Stimulated activated memory B cell treated with anti-CD40 and anti-IgM and Interleukin-4, amounts not matched to agents 10 μg/mL and 1 μg/mL and 100 μg/mL, for 72 hours (primary cell): ENCODE measurements at regions not wholly inside any gene's neighbourhood (a gene's known extent, or its start where the extent isn't known, plus 50 kb on each side); places are given as distances from the start of the nearest gene placed in this dataset.

Experiments
- ATAC-seq: fragments of 150-1000 bp; cut with Tn5 transposase; 2 replicates; pipeline ENCODE4 v1.10.0; 2021
- H3K27ac Mint-ChIP-seq: one replicate; pipeline ENCODE4 v1.8.0; 2022; ENCODE audit warnings: mild to moderate bottlenecking, mixed read lengths
- H3K27me3 Mint-ChIP-seq: one replicate; pipeline ENCODE4 v1.8.0; 2022; ENCODE audit warnings: mixed read lengths
- H3K36me3 Mint-ChIP-seq: one replicate; pipeline ENCODE4 v1.8.0; 2022; ENCODE audit warnings: mixed read lengths
- H3K4me1 Mint-ChIP-seq: one replicate; pipeline ENCODE4 v1.8.0; 2022; ENCODE audit warnings: mixed read lengths
- H3K4me3 Mint-ChIP-seq: one replicate; pipeline ENCODE4 v1.8.0; 2022; ENCODE audit warnings: mild to moderate bottlenecking, moderate library complexity, mixed read lengths
- H3K9me3 Mint-ChIP-seq: one replicate; pipeline ENCODE4 v1.8.0; 2022; ENCODE audit warnings: mixed read lengths

DNA sequence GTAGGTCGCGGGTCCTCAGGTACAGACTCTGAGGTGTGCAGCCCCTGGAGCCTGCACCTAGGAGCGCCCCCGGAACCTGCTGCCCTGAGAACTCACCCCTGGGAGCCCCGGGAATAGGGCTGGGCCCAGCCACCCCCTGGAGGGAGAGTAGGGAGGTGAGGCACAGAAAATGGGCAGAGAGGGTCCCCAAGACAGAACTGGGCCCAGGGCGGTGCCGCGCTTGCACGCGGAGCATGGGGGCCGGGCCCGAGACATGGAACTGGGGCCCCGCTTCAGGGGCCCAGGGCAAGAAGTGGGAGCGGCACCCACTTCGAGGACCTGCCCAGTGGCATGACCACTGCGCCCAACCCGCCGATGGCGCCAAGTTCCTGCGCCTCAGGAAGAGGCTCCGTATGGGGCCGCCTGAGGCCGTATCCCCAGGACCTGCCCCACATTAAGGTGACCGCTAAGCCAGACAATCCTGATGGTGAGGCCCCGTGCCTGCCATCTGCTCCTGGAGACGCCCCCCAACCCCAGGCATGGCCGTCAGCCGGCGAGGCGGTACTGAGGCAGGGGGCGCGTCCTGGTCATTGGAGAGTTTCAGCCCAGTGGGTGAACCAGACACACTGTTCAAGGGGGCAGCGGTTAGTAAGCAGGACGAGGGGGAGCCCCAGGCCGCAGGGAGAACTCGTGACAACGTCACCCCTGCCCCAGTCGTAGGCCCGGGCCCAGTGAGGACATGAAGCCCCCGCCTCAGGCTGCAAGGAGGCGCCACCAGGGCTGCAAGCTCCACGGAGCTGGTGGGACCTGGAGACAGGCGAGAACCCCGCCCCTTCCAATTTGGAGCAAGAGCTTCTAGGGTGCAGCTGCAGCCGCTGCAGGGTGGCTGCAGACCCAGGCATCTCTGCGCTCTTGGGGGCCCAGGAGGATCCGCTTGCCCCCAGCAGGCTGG is 89.5 kb upstream of the PUM3 start:
- H3K4me1 Mint-ChIP-seq, result no peaks in the 10 kb centered on the region
- no peaks in the 10 kb centered on the region for H3K36me3 Mint-ChIP-seq
- H3K4me3 Mint-ChIP-seq, result no peak overlapping the region
- H3K27me3 Mint-ChIP-seq, result no peaks in the 10 kb centered on the region
- no peaks in the 10 kb centered on the region for H3K9me3 Mint-ChIP-seq
- H3K27ac Mint-ChIP-seq, result no peak overlapping the region
- peak; percentile 18 for ATAC-seq

DNA sequence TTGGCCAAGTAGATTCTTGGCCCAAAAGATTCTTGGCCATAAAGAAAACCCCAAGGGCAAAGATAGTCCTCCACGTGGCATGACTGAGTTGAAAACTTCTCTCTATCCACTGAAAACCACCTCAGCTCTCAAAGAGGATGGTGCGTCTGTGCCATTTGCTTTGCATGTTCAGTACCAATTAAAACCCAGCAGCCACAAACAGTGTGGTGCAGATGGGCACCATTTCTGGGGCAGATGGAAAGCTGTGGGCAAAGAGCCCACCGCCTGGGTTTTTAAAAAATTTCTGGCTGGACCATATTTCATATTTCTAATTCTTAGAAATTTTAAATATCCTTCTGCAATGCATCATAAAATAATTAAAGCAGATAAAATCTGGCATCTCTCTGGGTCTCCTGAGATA is 84.5 kb upstream of the PUM3 start:
- Mint-ChIP-seq H3K4me3 (no peak overlapping the region), H3K27me3 (no peaks in the 10 kb centered on the region), H3K27ac (no peak overlapping the region), H3K36me3 (no peaks in the 10 kb centered on the region), H3K4me1 (no peaks in the 10 kb centered on the region), H3K9me3 (peaks cover 3% of the 10 kb centered on the region)
- no peak for ATAC-seq

DNA sequence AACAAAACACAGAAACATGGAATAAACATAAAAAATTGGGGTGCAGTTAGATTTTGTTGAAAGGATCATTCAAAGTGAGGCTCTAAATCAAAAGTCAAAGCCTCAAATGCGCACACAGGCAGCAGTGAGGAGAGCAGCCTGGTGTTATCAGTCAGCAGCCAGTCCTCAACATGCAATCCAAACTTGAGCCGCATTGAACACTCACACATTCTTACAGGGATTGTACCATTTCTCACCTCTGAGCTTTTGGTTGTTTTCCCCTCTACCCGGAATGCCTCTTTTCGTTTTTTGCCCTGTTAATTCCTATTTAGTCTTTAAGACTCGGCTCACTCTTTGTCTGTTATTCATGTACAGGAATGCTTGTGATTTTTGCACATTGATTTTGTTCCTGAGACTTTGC is 81.1 kb upstream of the PUM3 start:
- H3K27me3 Mint-ChIP-seq, result peaks cover 10% of the 10 kb centered on the region
- H3K9me3 Mint-ChIP-seq, result peaks cover 3% of the 10 kb centered on the region
- no peak overlapping the region for H3K27ac Mint-ChIP-seq
- no peak for ATAC-seq
- no peaks in the 10 kb centered on the region for H3K4me1 Mint-ChIP-seq
- no peaks in the 10 kb centered on the region for H3K36me3 Mint-ChIP-seq
- H3K4me3 Mint-ChIP-seq, result no peak overlapping the region

DNA sequence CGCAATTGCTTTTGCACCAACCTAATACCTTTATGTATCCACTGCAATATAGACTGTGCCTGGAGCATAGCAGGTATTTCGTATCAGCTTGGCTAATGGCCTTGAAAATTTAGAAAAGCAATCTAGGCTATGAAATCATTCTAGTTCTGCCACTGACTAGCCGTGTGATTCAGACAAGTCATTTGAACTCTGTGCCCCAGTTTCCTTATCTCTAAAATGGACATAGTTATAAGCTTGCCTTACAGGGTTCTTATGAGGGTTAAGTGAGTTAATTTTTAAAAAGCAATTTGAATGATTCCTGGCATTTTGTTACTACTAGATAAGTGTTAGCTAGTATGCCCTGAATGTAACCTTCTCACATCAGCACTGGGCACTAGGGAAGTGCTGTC is 80.5 kb upstream of the PUM3 start:
- peaks cover 3% of the 10 kb centered on the region for H3K9me3 Mint-ChIP-seq
- no peak for ATAC-seq
- H3K4me3 Mint-ChIP-seq, result no peak overlapping the region
- no peak overlapping the region for H3K27ac Mint-ChIP-seq
- no peaks in the 10 kb centered on the region for H3K36me3 Mint-ChIP-seq
- peaks cover 10% of the 10 kb centered on the region for H3K27me3 Mint-ChIP-seq
- no peaks in the 10 kb centered on the region for H3K4me1 Mint-ChIP-seq

DNA sequence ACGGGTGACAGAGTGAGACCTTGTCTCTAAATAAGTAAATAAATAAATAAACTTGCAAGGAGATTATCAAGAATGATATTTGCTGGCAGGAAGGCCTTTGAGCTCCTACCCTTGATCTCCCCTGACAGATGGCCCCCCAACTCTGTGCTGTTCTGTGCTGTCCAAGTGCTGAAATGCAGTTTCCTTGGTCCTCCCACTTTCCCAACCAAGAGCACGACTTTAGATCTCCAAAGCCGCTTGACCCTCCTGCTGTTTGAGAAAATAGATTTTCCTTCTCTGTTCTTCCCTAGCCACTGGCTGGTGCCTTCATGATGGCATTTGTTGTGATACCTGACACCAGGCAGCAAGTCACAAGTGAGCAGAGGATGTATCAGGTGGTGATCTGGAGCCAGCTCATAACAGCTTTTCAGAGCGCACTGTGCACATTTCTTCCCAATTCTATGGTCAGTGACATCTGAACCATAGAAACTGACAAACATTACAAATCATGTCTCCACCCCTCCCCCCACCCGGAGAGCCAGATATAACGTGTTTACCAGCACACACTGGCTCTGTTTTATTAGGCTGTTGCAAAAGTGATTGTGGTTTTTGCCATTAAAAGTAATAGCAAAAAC is 80.0 kb upstream of the PUM3 start:
- H3K4me1 Mint-ChIP-seq, result no peaks in the 10 kb centered on the region
- peaks cover 3% of the 10 kb centered on the region for H3K9me3 Mint-ChIP-seq
- no peaks in the 10 kb centered on the region for H3K36me3 Mint-ChIP-seq
- H3K27me3 Mint-ChIP-seq, result peaks cover 10% of the 10 kb centered on the region
- no peak for ATAC-seq
- no peak overlapping the region for H3K27ac Mint-ChIP-seq
- no peak overlapping the region for H3K4me3 Mint-ChIP-seq

DNA sequence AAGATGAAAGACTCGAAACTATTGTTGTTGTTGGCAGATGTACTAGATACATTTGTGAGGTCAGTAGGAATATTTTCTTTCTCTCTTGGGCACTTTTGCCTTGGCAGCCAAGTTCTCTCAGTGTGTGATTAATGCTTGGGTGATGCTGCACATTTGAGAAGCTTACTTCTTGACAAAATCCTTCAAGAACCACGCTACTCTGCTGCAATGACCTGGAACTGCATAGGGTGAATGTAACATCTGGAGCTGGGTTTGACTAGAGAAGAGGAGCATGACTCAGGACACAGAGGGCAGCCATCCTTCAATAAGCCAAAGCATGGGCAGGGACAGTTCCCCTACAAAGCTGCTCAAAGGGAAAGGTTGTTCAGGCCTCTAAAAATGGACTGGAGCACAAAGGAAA is 75.5 kb upstream of the PUM3 start:
- no peaks in the 10 kb centered on the region for H3K4me1 Mint-ChIP-seq
- no peaks in the 10 kb centered on the region for H3K36me3 Mint-ChIP-seq
- H3K27ac Mint-ChIP-seq, result no peak overlapping the region
- H3K27me3 Mint-ChIP-seq, result peaks cover 10% of the 10 kb centered on the region
- no peak overlapping the region for H3K4me3 Mint-ChIP-seq
- no peaks in the 10 kb centered on the region for H3K9me3 Mint-ChIP-seq
- no peak for ATAC-seq

DNA sequence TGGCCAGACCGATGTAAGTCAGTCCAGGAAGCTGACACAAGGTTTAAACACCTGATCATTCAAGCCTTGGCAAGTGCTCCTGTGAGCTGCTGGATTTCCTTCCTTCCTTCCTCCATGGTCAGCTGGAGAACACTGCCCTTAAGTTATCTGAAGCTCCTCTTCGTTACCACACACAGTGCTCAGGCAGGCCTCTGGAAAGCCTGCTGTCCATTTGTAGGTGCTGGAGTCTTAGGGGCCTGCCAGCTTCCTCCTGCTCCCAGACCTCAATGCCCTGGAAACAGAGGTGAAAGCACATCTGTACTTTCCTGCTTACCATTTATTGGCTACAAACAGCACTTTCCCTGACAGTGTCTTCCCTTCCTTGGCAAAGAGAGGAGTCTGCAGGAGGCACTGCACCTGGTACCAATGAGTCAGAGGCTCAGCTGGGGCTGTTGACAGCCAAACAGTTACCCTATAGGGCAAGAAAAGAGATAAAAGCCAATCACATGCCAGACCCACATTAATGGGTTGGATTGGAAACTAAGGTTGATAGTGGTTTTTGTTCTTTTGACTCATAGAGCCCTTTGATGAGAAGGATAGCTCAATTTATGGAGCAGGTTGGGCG is 72.6 kb upstream of the PUM3 start:
- ATAC-seq, result no peak
- no peaks in the 10 kb centered on the region for H3K4me1 Mint-ChIP-seq
- H3K27me3 Mint-ChIP-seq, result no peaks in the 10 kb centered on the region
- H3K27ac Mint-ChIP-seq, result no peak overlapping the region
- H3K9me3 Mint-ChIP-seq, result peaks cover 2% of the 10 kb centered on the region
- H3K36me3 Mint-ChIP-seq, result no peaks in the 10 kb centered on the region
- no peak overlapping the region for H3K4me3 Mint-ChIP-seq

DNA sequence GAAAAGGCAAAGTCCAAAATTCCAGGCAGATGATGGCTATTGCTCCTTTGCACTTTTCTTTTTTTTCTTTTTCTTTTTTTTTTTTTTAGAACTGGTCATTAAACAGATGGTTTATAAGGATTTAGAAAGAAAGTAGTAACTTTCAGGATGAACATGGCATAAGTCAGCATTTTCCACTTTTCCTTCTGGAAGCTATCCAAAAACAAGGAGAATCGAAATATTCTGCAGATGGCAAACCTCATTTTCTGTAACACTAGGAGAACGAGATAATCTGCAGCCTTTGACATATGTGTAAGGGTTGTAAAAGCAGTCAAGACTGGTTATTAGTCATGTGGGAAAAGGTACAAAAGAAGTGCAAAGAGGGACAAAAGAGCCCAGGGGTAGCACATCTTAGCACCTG is 69.1 kb upstream of the PUM3 start:
- no peaks in the 10 kb centered on the region for H3K36me3 Mint-ChIP-seq
- H3K4me3 Mint-ChIP-seq, result no peak overlapping the region
- H3K9me3 Mint-ChIP-seq, result peaks cover 2% of the 10 kb centered on the region
- H3K4me1 Mint-ChIP-seq, result no peaks in the 10 kb centered on the region
- H3K27ac Mint-ChIP-seq, result no peak overlapping the region
- ATAC-seq, result no peak
- H3K27me3 Mint-ChIP-seq, result peaks cover 14% of the 10 kb centered on the region

DNA sequence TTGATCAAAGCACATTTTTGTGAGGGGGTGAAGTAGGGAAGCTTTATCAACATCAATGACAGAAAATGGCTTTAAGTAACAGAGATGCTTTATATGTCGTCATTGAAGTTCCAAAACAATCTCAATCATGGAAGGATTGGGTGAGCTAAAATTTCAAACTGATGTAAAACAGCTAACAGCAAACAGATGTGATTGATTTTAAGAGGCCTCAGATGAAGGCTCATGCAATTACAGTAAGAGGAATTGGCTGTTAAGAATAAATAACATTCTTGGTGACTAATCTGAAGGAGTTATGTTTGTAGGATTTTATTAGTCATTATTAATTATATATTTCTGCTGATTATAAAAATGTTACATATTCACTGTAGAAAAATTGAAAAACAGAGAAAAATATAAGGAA is 63.5 kb upstream of the PUM3 start:
- H3K36me3 Mint-ChIP-seq, result no peaks in the 10 kb centered on the region
- no peak overlapping the region for H3K27ac Mint-ChIP-seq
- no peaks in the 10 kb centered on the region for H3K9me3 Mint-ChIP-seq
- H3K4me3 Mint-ChIP-seq, result no peak overlapping the region
- ATAC-seq, result no peak
- H3K27me3 Mint-ChIP-seq, result peaks cover 29% of the 10 kb centered on the region
- H3K4me1 Mint-ChIP-seq, result no peaks in the 10 kb centered on the region

DNA sequence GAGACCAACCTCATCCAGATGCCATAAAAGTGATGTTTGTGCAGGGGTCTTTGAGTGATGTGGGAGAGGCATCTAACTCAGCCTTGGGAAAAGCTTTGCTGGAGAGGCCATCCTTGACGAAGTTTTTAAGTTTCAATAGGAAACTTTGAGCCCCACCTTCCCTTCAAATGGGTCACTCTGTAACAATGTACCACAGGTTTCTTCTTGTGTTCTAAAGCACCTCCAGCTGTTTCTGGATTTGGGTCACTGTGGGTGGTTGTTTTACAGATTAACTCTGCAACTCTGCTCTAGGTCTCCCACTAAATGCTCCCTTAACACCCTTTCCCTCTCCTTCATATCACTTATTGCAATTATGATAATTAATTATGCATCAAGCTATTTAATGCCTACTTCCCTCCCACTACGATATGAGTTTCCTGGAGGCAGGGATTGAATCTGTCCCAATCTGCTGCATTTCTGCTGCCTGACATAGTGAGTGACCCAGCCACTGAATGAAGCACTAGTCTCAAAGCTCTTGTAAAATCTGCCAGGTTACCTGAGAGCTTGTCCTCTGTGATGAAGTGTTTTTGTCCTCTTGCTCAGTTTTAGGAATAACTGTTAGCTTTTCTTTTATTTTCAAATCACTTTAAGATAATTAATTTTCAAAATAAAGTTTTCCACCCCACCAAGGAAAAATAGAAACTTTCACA is 60.5 kb upstream of the PUM3 start:
- peaks cover 27% of the 10 kb centered on the region for H3K27me3 Mint-ChIP-seq
- H3K36me3 Mint-ChIP-seq, result no peaks in the 10 kb centered on the region
- H3K9me3 Mint-ChIP-seq, result no peaks in the 10 kb centered on the region
- H3K27ac Mint-ChIP-seq, result no peak overlapping the region
- H3K4me3 Mint-ChIP-seq, result no peak overlapping the region
- no peaks in the 10 kb centered on the region for H3K4me1 Mint-ChIP-seq
- ATAC-seq, result no peak
